Lower leg skin (tissue), 3 donors: ENCODE measurements at regions not wholly inside any gene's neighbourhood (a gene's known extent, or its start where the extent isn't known, plus 50 kb on each side); places are given as distances from the start of the nearest gene placed in this dataset.

Experiments used
- POLR2A ChIP-seq, 2 donors: fragments of 450-650 bp; IDR thresholded peaks; one replicate each; pipeline ENCODE4 v1.6.1; 2016 to 2017; ENCODE audit warnings: antibody characterized with exemption in 2 of 2, mild to moderate bottlenecking in 1 of 2, moderate library complexity in 1 of 2
- TF ChIP-seq, protein P1 (sequence below), 3 donors: fragments of 450-650 bp; IDR thresholded peaks; one replicate each; pipeline ENCODE4 v1.5.1; 2016; ENCODE audit warnings: antibody characterized with exemption in 3 of 3, mild to moderate bottlenecking in 3 of 3, moderate library complexity in 2 of 3

DNA sequence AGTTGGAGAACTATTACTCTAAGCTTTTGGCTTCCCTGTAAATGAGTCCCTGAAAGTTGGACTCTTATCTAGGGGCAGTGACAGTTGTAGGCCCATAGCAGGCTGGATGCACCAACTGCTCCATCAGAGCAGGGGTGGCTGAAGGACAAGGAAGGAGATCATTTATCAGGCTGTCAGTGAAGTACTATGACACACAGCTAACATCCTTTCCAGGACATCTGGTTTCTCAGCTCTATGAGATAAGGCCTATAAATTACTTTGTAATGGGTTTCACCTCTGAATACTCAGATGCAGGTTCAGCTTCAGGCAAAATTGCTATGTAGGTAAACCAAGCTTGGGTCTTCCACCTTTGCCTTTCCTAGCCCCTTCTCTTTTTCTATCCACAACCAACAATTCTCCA, 468.5 kb downstream of the KIF16B start:
- TF ChIP-seq POLR2A (IDR thresholded peaks at IDR 0.05): no peak
- TF ChIP-seq, protein P1, sequence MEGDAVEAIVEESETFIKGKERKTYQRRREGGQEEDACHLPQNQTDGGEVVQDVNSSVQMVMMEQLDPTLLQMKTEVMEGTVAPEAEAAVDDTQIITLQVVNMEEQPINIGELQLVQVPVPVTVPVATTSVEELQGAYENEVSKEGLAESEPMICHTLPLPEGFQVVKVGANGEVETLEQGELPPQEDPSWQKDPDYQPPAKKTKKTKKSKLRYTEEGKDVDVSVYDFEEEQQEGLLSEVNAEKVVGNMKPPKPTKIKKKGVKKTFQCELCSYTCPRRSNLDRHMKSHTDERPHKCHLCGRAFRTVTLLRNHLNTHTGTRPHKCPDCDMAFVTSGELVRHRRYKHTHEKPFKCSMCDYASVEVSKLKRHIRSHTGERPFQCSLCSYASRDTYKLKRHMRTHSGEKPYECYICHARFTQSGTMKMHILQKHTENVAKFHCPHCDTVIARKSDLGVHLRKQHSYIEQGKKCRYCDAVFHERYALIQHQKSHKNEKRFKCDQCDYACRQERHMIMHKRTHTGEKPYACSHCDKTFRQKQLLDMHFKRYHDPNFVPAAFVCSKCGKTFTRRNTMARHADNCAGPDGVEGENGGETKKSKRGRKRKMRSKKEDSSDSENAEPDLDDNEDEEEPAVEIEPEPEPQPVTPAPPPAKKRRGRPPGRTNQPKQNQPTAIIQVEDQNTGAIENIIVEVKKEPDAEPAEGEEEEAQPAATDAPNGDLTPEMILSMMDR (IDR thresholded peaks at IDR 0.05): no peak
